Natural killer cell treated with Interleukin-12 subunit alpha and Interleukin-12 subunit beta and Interleukin-15 and Interleukin-18, amount 100 ng/mL, for 72 hours (primary cell): ENCODE measurements at regions not wholly inside any gene's neighbourhood (a gene's known extent, or its start where the extent isn't known, plus 50 kb on each side); places are given as distances from the start of the nearest gene placed in this dataset.
"Not testable (repeated sequence)": the region's sequence is repeated elsewhere in the genome, so short reads cannot be mapped to it uniquely, and the experiment has no call there.

Experiments used
- ATAC-seq, 2 donors: fragments of 150-1000 bp; cut with Tn5 transposase in 1 of 2; sonication (Bioruptor Pico), chemical (Tn5 transposase) in 1 of 2; 2 replicates each; pipeline ENCODE4 v1.10.0; 2021
- DNase-seq: peaks from one replicate; pipeline ENCODE4 v3.0.0; 2022; ENCODE audit warnings: low spot score
- H3K27ac Mint-ChIP-seq, 2 donors: 1 replicate in 1 of 2; 2 replicates in 1 of 2; pipeline ENCODE4 v1.8.0; 2022; ENCODE audit warnings: mixed read lengths in 2 of 2, mild to moderate bottlenecking in 1 of 2, moderate library complexity in 1 of 2
- H3K27me3 Mint-ChIP-seq, 2 donors: 1 replicate in 1 of 2; 2 replicates in 1 of 2; pipeline ENCODE4 v1.8.0; 2022; ENCODE audit warnings: mixed read lengths in 2 of 2
- H3K36me3 Mint-ChIP-seq: one replicate; pipeline ENCODE4 v1.8.0; 2022; ENCODE audit warnings: mixed read lengths
- H3K4me1 Mint-ChIP-seq, 2 donors: 1 replicate in 1 of 2; 2 replicates in 1 of 2; pipeline ENCODE4 v1.8.0; 2022; ENCODE audit warnings: low read depth in 2 of 2, mixed read lengths in 2 of 2, mild to moderate bottlenecking in 1 of 2
- H3K4me3 Mint-ChIP-seq: one replicate; pipeline ENCODE4 v1.8.0; 2022; ENCODE audit warnings: mixed read lengths
- H3K9me3 Mint-ChIP-seq: 2 replicates; pipeline ENCODE4 v1.8.0; 2022; ENCODE audit warnings: mixed read lengths

- H3K4me3 Mint-ChIP-seq: no peak overlapping the region
- no peak overlapping the region for H3K27ac Mint-ChIP-seq
- DNase-seq: no peak
- peaks cover 0 to 9% of the 10 kb centered on the region in 2 donors for H3K27me3 Mint-ChIP-seq
- H3K4me1 Mint-ChIP-seq: no peaks in the 10 kb centered on the region
- no peak for ATAC-seq
- H3K9me3 Mint-ChIP-seq: no peaks in the 10 kb centered on the region
- H3K36me3 Mint-ChIP-seq: no peaks in the 10 kb centered on the region
These were observed 227.2 kb upstream of the FAM3C start for GRCh38 chr7:121623130-121623872.

GRCh38 chr7:121621937-121622336, 225.8 kb upstream of the FAM3C start:
- DNase-seq: no peak
- no peaks in the 10 kb centered on the region for H3K36me3 Mint-ChIP-seq

GRCh38 chr7:121620953-121621606, 225.0 kb upstream of the FAM3C start:
- Mint-ChIP-seq H3K27me3 (peaks cover 4 to 12% of the 10 kb centered on the region in 2 donors), H3K9me3 (peaks cover 5% of the 10 kb centered on the region), H3K4me3 (no peak overlapping the region), H3K27ac (no peak overlapping the region), H3K4me1 (no peaks in the 10 kb centered on the region), H3K36me3 (no peaks in the 10 kb centered on the region)
- DNase-seq (no peak), ATAC-seq (no peak)

More at GRCh38 chr7:121621937-121622336, 225.8 kb upstream of the FAM3C start:
- Mint-ChIP-seq H3K27me3 (peaks cover 4 to 12% of the 10 kb centered on the region in 2 donors), H3K4me3 (no peak overlapping the region), H3K27ac (no peak overlapping the region), H3K4me1 (no peaks in the 10 kb centered on the region), H3K9me3 (peaks cover 5% of the 10 kb centered on the region)
- ATAC-seq: no peak

- ATAC-seq: no peak
- no peaks in the 10 kb centered on the region for H3K4me1 Mint-ChIP-seq
- DNase-seq: no peak
- no peak overlapping the region for H3K27ac Mint-ChIP-seq
- H3K9me3 Mint-ChIP-seq: peaks cover 5% of the 10 kb centered on the region
- no peaks in the 10 kb centered on the region for H3K36me3 Mint-ChIP-seq
- peaks cover 4 to 12% of the 10 kb centered on the region in 2 donors for H3K27me3 Mint-ChIP-seq
- H3K4me3 Mint-ChIP-seq: no peak overlapping the region
These were observed 224.1 kb upstream of the FAM3C start for GRCh38 chr7:121620206-121620605.

- H3K36me3 Mint-ChIP-seq: no peaks in the 10 kb centered on the region
- no peak for ATAC-seq
These were observed 222.1 kb upstream of the FAM3C start for GRCh38 chr7:121618182-121618581.

GRCh38 chr7:121610243-121610642, 214.1 kb upstream of the FAM3C start:
- ATAC-seq (no peak), DNase-seq (no peak)
- H3K27me3 Mint-ChIP-seq: peaks cover 0 to 38% of the 10 kb centered on the region in 2 donors
- H3K9me3 Mint-ChIP-seq: no peaks in the 10 kb centered on the region
- H3K27ac Mint-ChIP-seq: no peak overlapping the region
- no peaks in the 10 kb centered on the region for H3K4me1 Mint-ChIP-seq
- no peak overlapping the region for H3K4me3 Mint-ChIP-seq
- no peaks in the 10 kb centered on the region for H3K36me3 Mint-ChIP-seq

More at GRCh38 chr7:121618182-121618581, 222.1 kb upstream of the FAM3C start:
- peaks cover 5% of the 10 kb centered on the region for H3K9me3 Mint-ChIP-seq
- peaks cover 4 to 20% of the 10 kb centered on the region in 2 donors for H3K27me3 Mint-ChIP-seq
- no peak overlapping the region for H3K27ac Mint-ChIP-seq
- DNase-seq: no peak
- no peak overlapping the region for H3K4me3 Mint-ChIP-seq
- no peaks in the 10 kb centered on the region for H3K4me1 Mint-ChIP-seq

GRCh38 chr7:121609208-121609607, 213.1 kb upstream of the FAM3C start:
- ATAC-seq (no peak), DNase-seq (no peak)
- H3K4me3 Mint-ChIP-seq: no peak overlapping the region
- no peaks in the 10 kb centered on the region for H3K36me3 Mint-ChIP-seq
- H3K4me1 Mint-ChIP-seq: no peaks in the 10 kb centered on the region
- H3K27ac Mint-ChIP-seq: no peak overlapping the region
- H3K27me3 Mint-ChIP-seq: peaks cover 3 to 45% of the 10 kb centered on the region in 2 donors
- no peaks in the 10 kb centered on the region for H3K9me3 Mint-ChIP-seq

- Mint-ChIP-seq H3K9me3 (no peaks in the 10 kb centered on the region), H3K27me3 (peaks cover 3 to 44% of the 10 kb centered on the region in 2 donors), H3K36me3 (no peaks in the 10 kb centered on the region), H3K4me1 (no peaks in the 10 kb centered on the region), H3K4me3 (no peak overlapping the region), H3K27ac (no peak overlapping the region)
- no peak for DNase-seq
- no peak for ATAC-seq
These were observed 212.7 kb upstream of the FAM3C start for GRCh38 chr7:121608785-121609184.

GRCh38 chr7:121608183-121608582, 212.1 kb upstream of the FAM3C start:
- not testable (repeated sequence) for H3K36me3 Mint-ChIP-seq, ATAC-seq, H3K4me1 Mint-ChIP-seq, H3K4me3 Mint-ChIP-seq, H3K9me3 Mint-ChIP-seq, DNase-seq, H3K27ac Mint-ChIP-seq
- peaks cover 3 to 43% of the 10 kb centered on the region in 2 donors for H3K27me3 Mint-ChIP-seq

GRCh38 chr7:121605317-121605680, 209.2 kb upstream of the FAM3C start:
- no peak for ATAC-seq
- no peak overlapping the region for H3K27ac Mint-ChIP-seq

GRCh38 chr7:121604627-121605316, 208.7 kb upstream of the FAM3C start:
- peaks cover 2% of the 10 kb centered on the region for H3K9me3 Mint-ChIP-seq
- H3K27me3 Mint-ChIP-seq: peaks cover 5 to 31% of the 10 kb centered on the region in 2 donors
- H3K27ac Mint-ChIP-seq: no peak overlapping the region
- ATAC-seq (no peak), DNase-seq (no peak)
- H3K4me3 Mint-ChIP-seq: no peak overlapping the region
- H3K36me3 Mint-ChIP-seq: no peaks in the 10 kb centered on the region
- H3K4me1 Mint-ChIP-seq: no peaks in the 10 kb centered on the region

More at GRCh38 chr7:121605317-121605680, 209.2 kb upstream of the FAM3C start:
- H3K9me3 Mint-ChIP-seq: peaks cover 2% of the 10 kb centered on the region
- H3K4me3 Mint-ChIP-seq: no peak overlapping the region
- DNase-seq: no peak
- H3K27me3 Mint-ChIP-seq: peaks cover 5 to 31% of the 10 kb centered on the region in 2 donors
- H3K36me3 Mint-ChIP-seq: no peaks in the 10 kb centered on the region
- H3K4me1 Mint-ChIP-seq: no peaks in the 10 kb centered on the region

- Mint-ChIP-seq H3K27me3 (peaks cover 5 to 31% of the 10 kb centered on the region in 2 donors), H3K4me1 (no peaks in the 10 kb centered on the region), H3K27ac (no peak overlapping the region), H3K36me3 (no peaks in the 10 kb centered on the region), H3K4me3 (no peak overlapping the region), H3K9me3 (peaks cover 2% of the 10 kb centered on the region)
- DNase-seq: no peak
- ATAC-seq: no peak
These were observed 207.8 kb upstream of the FAM3C start for GRCh38 chr7:121603886-121604285.

- H3K27me3 Mint-ChIP-seq: peaks cover 5 to 18% of the 10 kb centered on the region in 2 donors
- no peak overlapping the region for H3K27ac Mint-ChIP-seq
- ATAC-seq: no peak
These were observed 203.8 kb upstream of the FAM3C start for GRCh38 chr7:121599887-121600286.

More at GRCh38 chr7:121599887-121600286, 203.8 kb upstream of the FAM3C start:
- Mint-ChIP-seq H3K4me1 (no peaks in the 10 kb centered on the region), H3K4me3 (no peak overlapping the region), H3K9me3 (peaks cover 2% of the 10 kb centered on the region), H3K36me3 (no peaks in the 10 kb centered on the region)
- DNase-seq: no peak
